ENCODE measurements at regions not wholly inside any gene's neighbourhood (a gene's known extent, or its start where the extent isn't known, plus 50 kb on each side); places are given as distances from the start of the nearest gene placed in this dataset.

DNA sequence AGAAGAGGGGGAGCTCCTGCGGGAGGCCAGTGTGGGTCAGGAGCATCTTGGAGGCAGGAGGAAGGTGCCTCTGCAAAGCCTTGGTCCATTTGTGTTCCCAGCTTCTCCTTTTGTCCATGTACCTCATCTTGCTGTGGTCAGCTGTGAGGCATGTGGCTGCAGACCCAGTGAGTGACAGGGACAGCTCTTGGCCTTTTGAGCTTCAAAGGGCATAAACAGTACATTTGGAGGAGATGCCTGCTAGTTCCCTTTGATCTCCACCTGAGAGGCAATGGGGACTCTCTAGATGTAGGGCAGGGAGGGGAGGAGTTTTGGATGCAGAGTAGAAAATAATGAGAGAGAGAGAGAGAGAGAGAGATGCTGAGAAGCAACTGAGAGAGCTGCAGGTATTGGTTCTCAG lies 270.0 kb downstream of the TLE3 start:
- DNase-seq: no peak

- DNase-seq: no peak
Observed at GRCh38 chr15:69828181-69828828, 269.4 kb downstream of the TLE3 start.

- DNase-seq: no peak
Observed at GRCh38 chr15:69829974-69830373, 267.7 kb downstream of the TLE3 start.

DNA sequence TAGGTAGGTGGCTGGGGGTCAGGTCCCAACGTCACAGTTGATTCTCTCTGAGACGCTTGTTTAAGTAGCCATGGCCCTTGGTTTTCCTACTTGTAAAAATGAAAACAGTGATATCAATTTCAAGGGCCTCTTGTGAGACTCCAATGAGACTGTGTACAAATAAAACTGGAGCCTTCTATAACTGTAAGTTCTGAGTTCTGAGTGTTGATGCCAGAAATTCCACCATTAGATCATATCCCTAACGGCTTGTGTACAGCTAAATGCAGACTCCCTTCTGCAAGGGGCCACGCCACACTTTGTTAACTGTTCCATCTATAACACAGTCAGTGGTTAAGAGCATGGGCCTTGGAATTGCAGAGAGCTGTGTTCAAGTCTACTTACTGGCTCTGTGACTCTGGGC lies 267.3 kb downstream of the TLE3 start:
- DNase-seq: no peak

GRCh38 chr15:69830876-69831275 lies 266.8 kb downstream of the TLE3 start:
- no peak for DNase-seq

- DNase-seq: no peak
Observed at GRCh38 chr15:69834267-69834666, 263.4 kb downstream of the TLE3 start.

- no peak for DNase-seq
Observed at GRCh38 chr15:69834761-69835160, 263.0 kb downstream of the TLE3 start.

- DNase-seq: no peak
Observed at GRCh38 chr15:69836048-69836447, 261.7 kb downstream of the TLE3 start.

DNA sequence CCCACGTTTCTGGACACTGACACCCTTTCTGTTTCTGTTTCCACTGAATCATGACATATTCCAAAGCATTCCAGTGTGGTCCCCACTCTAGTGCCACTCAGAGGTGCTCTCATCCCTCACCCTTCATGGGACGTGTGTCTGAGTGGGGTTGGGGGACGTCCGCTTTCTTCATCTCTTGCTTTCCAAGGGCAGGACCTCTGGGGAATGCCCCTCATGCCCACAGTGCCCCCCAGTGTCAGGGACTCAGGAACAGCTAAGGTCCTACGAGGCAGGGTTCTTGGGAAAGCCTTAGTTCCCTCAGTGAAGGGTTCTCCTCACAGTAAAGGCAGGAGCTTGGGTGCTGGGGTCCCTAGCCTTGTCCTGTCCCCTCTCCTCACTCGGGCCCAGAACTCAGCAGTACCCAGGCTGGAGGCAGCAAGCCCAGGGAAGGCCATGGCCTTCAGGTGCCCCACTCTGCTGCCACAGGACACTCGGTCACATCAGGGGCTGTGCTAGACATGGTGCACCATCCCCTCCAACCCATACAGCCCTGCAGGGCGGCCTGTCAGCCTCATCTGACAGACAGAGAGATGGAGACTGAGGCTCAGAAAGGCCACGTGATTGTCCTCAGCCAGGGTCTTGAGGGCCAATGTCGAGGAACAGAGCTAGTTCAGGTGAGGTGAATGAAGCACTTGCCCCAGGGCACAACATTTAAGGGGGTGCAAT lies 261.0 kb downstream of the TLE3 start:
- no peak for DNase-seq

- DNase-seq: no peak
Observed at GRCh38 chr15:69838338-69838737, 259.4 kb downstream of the TLE3 start.

- no peak for DNase-seq
Observed at GRCh38 chr15:69838994-69839393, 258.7 kb downstream of the TLE3 start.

GRCh38 chr15:69841113-69841828 lies 256.4 kb downstream of the TLE3 start:
- DNase-seq: no peak

DNA sequence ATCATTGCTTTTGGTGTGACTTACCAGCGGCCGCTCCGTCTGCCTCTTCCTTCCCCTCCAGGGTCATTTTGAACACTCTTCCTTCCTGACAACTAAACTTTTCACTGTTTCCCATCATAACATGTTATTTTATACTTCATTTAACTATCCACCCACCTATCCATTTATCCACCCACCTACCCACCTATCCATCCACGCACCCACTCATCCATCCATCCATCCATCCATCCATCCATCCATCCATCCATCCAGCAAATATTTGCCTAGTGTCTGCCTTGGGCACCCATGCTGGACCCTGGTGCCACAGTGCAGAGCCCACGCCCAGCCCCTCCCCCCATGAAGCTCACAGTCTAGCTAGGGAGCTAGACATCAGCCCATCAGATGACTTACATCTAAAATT lies 254.9 kb downstream of the TLE3 start:
- no peak for DNase-seq

DNA sequence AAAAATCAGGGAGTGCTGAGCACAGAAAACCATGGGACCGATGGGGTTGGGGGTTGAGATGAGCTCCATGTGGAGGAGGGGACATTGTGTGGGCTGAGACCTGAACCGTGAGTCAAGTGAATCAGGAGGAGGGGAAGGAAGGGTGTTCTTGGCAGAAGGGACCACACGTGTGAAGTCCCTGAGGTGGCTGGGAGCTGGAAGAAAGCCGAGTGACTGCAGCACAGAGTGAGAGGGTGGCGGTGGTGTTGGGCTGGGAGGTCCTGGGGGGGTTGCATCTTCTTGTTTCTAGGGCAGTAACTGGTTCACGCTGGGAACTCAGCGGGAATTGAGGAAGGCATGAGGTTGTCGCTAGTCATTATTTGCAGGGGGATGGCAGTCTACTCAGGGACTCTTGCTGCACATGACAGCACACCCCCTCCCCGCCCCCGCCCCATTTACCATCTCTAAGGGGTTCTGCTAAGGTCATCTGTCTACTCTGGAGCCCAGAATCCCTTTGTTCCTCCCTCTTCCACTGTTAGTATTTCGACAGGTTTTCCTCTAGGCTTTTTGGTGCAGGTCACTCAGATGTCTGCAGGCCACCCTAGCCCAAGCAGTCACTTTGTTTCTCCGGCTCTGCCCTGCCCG lies 254.3 kb downstream of the TLE3 start:
- DNase-seq: no peak

DNA sequence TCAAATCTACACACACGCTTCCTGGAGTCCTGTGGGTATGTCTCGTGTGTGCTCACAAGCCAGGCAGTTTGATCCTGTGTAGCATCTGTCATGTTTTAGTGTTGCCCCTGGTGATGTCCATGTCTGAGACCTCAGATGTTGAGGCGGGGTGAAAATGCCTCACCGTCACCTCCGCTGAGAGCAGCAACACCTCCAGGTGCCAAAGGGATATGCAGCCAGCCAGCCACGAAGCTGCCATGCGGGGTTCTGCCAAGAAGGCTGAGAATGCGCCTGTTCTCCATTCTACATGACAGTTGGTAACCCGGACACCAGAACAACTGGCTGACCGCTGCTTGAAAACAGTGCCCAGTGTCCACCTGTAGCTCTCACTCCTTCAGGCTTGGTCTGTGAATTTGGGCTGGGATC lies 253.8 kb downstream of the TLE3 start:
- DNase-seq: no peak

DNA sequence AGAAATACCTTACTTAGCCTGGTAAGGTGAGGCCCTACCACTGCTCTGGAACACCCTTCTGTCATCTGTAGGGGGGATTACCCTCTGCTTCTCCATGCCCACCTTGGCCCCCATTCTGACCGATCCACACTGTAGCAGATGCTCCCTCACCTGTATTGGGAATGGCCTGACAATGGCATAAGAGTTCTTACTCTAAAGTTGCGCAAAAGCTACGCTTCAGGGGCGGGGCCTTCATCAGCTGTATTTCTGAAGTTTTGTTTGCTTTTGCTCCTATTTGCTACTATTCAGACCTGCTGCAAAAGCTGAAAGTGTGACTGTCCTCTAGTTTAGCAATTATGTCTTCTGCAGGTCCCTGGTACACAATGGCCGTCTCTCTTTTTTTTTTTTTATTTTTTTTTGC lies 252.6 kb downstream of the TLE3 start:
- DNase-seq: no peak

DNA sequence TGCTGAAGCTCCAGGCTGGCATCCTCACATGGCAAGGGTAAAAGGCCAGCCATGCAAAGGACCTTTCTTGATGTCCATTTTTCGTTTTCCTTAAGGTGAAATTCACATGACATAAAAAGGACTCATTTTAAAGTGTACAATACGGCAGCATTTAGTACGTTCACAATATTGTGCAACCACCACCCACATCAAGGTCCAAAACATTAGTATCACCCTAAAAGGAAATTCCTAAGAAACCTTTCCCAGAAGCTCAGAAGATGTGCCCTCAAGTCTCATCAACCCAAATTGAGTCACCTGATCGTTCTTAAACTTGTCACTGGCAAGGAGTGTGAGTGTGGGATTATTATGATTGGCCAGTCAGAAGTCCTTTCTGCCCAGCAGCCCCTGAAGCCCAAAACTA lies 250.1 kb downstream of the TLE3 start:
- DNase-seq: no peak

- DNase-seq: no peak
Observed at GRCh38 chr15:69848096-69848495, 249.6 kb downstream of the TLE3 start.

GRCh38 chr15:69848551-69849231 lies 249.0 kb downstream of the TLE3 start:
- no peak for DNase-seq

DNA sequence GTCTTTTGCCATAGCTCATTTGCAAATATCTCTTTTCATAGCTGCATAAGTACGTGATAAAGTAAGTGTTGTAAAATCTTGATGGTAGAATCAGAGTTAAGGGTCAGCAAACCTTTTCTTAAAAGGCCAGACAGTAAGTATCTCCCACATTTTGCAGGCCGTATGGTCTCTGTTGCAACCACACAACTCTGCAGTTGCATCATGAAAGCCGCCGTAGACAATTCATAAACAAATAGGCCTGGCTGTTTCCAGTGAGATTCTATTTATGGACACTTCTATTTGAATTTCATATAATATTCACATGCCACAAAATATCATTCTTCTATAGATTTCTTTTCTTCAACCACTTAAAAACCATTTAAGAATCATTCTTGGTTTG lies 248.5 kb downstream of the TLE3 start:
- DNase-seq: no peak

DNA sequence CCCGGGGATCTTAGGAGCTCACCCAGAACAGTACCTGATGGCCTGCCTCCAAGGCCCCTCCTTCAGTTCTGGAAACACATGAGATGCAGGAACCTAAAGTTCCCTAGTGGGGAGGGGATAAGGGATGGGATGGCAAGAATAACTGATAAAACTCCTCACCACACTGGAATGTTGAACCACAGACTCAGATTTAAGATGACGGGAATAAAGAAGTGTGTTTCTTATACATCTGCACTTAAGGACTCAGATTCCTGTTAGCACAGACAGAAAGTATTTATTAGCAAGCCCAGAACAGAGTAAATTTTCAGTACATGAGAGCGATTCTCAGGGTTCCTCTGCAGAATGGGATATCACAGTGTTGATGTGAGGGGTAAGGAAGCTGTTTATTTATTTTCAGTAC lies 245.2 kb downstream of the TLE3 start:
- no peak for DNase-seq

DNA sequence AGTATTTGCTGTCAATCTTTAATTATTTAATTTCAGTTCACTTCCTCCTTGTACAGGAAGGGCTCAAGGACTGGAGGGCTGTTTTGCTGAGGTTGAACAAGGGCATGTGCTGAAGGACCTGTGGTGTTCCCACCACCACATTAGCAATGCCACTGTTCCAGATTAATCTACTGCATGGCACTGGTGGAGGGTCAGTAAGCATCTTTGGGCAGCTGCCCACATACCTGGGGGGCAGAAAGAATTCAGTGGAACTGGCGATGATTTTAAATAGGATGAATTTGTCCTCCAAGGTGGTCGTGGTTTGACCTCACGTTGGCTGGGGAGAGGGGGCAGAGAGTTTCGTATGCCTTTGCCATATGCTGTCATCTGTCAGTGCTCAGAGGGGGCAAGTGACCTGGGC lies 244.8 kb downstream of the TLE3 start:
- DNase-seq: no peak

DNA sequence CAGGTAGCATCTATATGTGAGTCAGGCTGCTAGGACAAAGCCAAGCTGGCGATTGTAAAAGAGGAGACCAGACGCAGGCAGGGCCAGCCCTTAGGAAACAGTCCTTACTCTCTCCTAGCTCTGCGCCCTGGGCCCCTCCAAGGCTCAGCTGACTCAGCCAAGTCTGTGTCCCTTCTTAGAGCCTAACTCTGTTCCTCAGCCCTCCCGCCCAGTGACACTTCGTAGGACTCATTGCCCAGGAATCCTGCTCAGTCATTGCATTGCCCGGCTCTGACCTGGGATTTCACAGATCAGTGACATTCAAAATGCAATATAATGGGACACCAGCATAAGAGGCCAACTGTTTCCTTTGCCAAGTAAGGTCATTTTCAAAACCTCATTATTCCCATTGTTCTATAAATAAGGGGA lies 244.2 kb downstream of the TLE3 start:
- no peak for DNase-seq
